HG02798 (cell line): ENCODE measurements at regions not wholly inside any gene's neighbourhood (a gene's known extent, or its start where the extent isn't known, plus 50 kb on each side); places are given as distances from the start of the nearest gene placed in this dataset.
A peak's percentile ranks its signal among the peaks of the same experiment; 100 is the strongest.

ENCODE experiments used
- ATAC-seq: cut with Tn5 transposase; IDR thresholded peaks from one replicate; pipeline ENCODE4 v1.9.1; 2021; ENCODE audit warnings: mild to moderate bottlenecking; ENCODE audit not compliant: unreplicated experiment, poor library complexity

DNA sequence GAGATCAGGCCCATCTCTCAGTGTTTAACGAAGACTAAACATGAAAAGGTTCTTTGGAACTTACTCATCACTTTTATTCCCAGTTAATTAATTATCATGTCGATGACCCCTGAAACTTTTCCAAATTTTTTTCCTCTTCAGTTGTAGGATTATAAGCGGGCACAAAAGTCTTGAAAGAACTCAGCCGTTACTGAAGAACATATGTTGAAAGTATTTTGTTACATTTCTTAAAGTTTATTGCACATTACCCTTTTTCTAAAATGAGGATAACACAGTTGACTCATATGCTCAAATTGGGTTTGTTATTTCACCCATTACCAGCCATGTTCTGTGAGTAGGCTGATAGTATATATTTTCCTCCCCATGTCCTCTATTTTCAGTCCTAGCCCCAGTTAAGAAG, 75.9 kb upstream of the COL3A1 start:
- ATAC-seq = no peak

- ATAC-seq = no peak
Measured at GRCh38 chr2:188902901-188903491, 71.2 kb upstream of the COL3A1 start.

DNA sequence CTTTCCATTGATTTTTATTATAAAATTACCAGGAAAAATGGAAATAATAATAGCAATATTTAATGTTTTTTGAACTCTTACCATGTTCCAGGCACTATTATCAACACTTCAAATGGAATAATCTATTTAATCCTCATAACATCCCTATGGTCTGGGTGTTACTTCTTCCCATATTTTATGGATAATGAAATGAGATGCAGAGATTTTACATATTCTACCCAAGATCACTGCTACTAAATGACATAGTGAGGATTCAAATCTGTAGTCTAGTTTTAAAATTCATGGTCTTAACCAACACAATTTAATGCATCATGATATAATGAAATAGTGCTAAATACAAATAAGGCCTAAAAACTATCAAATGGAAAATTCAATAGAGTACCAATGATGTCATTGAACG, 70.4 kb upstream of the COL3A1 start:
- no peak for ATAC-seq

GRCh38 chr2:188909036-188909435, 65.1 kb upstream of the COL3A1 start:
- no peak for ATAC-seq

DNA sequence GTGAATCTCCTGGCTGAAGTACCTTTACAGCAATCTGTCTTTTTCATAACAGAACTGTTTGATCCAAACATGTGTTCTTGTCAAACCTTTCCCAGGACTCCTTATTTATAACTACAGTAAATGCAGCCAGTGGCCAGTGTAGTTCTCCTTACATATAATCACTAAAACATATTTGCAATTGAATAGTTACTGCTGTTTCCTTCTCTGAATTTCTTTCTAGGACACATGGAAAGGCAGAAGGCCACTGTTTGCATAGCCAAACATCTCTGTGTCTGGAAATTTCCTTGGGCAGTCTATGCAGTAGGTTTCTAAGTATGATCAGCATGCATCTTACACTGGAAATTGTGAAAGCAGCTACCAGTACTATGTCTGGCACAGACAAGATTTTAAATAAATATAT, 57.4 kb upstream of the COL3A1 start:
- ATAC-seq = no peak

DNA sequence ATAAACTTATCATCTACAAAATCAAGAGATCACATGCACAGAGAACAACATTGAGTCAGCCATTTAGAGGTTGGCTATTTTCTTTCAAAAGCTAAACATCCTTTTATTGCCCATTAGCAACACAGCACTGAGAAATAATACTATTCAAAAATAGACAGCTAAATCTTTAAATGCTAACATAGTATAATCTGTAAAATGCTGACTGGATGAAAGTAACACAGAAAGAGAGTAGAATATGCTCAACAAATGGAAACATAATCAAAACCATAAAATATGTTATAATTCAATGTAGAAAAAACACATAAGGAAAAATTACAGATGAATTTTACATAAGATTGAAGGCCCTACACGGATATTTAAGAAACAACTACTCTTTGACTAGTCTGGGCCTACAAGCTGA, 56.5 kb upstream of the COL3A1 start:
- no peak for ATAC-seq

DNA sequence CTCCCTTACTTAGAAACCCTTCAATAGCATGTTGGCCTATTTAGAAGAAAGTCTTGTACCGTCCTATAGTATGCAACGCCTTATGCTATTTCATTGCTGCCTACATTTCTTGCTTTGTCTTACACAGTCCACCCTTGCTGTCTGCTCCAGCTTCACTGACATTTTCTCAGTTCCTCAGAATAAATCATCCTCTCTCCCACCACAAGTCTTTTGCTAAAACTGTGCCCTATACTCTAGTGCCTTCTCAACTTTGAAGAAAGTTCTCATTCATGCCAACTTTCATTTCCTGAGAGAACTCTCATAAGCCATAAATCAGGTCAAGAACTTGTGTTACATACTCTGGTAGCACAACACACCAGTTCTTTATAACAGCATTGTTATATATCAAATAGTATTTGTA, 54.3 kb upstream of the COL3A1 start:
- ATAC-seq = peak; percentile 55

- no peak for ATAC-seq
Measured at GRCh38 chr2:188922191-188922590, 52.0 kb upstream of the COL3A1 start.
